Calu3 (cell line): ENCODE measurements at regions not wholly inside any gene's neighbourhood (a gene's known extent, or its start where the extent isn't known, plus 50 kb on each side); places are given as distances from the start of the nearest gene placed in this dataset.

Experiments
- BruUV-seq: library from RNA; stranded (reverse); fragments of 400-500 nt; replicated peaks from 2 replicates; lab custom pipeline; 2021; lab: Mats Ljungman, UMichigan
- CTCF ChIA-PET: fragments of 300-600 bp; sonication (Branson Sonifier 250); formaldehyde crosslinking; loops from one replicate; lab custom pipeline; 2022; ENCODE audit warnings: antibody characterized with exemption; lab: Charles Lee
- DNase-seq: peaks from one replicate; pipeline ENCODE4 v3.0.0; 2022
- H3K27ac Mint-ChIP-seq: one replicate; pipeline ENCODE4 v1.8.0; 2022; ENCODE audit warnings: mixed read lengths; ENCODE audit not compliant: unreplicated experiment
- H3K27me3 Mint-ChIP-seq: one replicate; pipeline ENCODE4 v1.8.0; 2022; ENCODE audit warnings: mixed read lengths; ENCODE audit not compliant: unreplicated experiment
- H3K36me3 Mint-ChIP-seq: one replicate; pipeline ENCODE4 v1.8.0; 2022; ENCODE audit warnings: mild to moderate bottlenecking, moderate library complexity, mixed read lengths; ENCODE audit not compliant: insufficient read depth, unreplicated experiment
- H3K4me1 Mint-ChIP-seq: one replicate; pipeline ENCODE4 v1.8.0; 2022; ENCODE audit warnings: mild to moderate bottlenecking, low read depth, mixed read lengths; ENCODE audit not compliant: unreplicated experiment
- H3K4me3 Mint-ChIP-seq: one replicate; pipeline ENCODE4 v1.8.0; 2022; ENCODE audit warnings: mild to moderate bottlenecking, low read depth, moderate library complexity, mixed read lengths; ENCODE audit not compliant: unreplicated experiment
- H3K9me3 Mint-ChIP-seq: one replicate; pipeline ENCODE4 v1.8.0; 2022; ENCODE audit warnings: low read depth, mixed read lengths; ENCODE audit not compliant: unreplicated experiment
- intact Hi-C: fragments of 100-400 bp; cut with micrococcal nuclease; formaldehyde crosslinking; loops from one replicate; pipeline ENCODE4 v1.10.0; 2022; ENCODE audit not compliant: unreplicated experiment
- TF ChIP-seq, protein P1 (sequence below): fragments of 200-600 bp; IDR thresholded peaks from one replicate; pipeline ENCODE4 v1.8.0; 2022; ENCODE audit warnings: antibody characterized with exemption; ENCODE audit not compliant: unreplicated experiment

- no TSS peak for BruUV-seq
- CTCF ChIA-PET, result no interaction called here
- Mint-ChIP-seq H3K4me1 (peaks cover 11% of the 10 kb centered on the region), H3K4me3 (no peak overlapping the region), H3K27ac (no peak overlapping the region), H3K36me3 (no peaks in the 10 kb centered on the region), H3K27me3 (no peaks in the 10 kb centered on the region), H3K9me3 (peaks cover 6% of the 10 kb centered on the region)
- intact Hi-C loops, result no loop called here
- TF ChIP-seq, protein P1, sequence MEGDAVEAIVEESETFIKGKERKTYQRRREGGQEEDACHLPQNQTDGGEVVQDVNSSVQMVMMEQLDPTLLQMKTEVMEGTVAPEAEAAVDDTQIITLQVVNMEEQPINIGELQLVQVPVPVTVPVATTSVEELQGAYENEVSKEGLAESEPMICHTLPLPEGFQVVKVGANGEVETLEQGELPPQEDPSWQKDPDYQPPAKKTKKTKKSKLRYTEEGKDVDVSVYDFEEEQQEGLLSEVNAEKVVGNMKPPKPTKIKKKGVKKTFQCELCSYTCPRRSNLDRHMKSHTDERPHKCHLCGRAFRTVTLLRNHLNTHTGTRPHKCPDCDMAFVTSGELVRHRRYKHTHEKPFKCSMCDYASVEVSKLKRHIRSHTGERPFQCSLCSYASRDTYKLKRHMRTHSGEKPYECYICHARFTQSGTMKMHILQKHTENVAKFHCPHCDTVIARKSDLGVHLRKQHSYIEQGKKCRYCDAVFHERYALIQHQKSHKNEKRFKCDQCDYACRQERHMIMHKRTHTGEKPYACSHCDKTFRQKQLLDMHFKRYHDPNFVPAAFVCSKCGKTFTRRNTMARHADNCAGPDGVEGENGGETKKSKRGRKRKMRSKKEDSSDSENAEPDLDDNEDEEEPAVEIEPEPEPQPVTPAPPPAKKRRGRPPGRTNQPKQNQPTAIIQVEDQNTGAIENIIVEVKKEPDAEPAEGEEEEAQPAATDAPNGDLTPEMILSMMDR, result no peak
- DNase-seq, result no peak
Measured at GRCh38 chr4:159689526-159689925, 586.6 kb downstream of the RAPGEF2 start.

- Mint-ChIP-seq H3K27me3 (no peaks in the 10 kb centered on the region), H3K4me1 (no peaks in the 10 kb centered on the region), H3K4me3 (no peak overlapping the region), H3K36me3 (no peaks in the 10 kb centered on the region), H3K9me3 (peaks cover 10% of the 10 kb centered on the region), H3K27ac (no peak overlapping the region)
- TF ChIP-seq, protein P1, result no peak
- CTCF ChIA-PET, result no interaction called here
- intact Hi-C loops, result no loop called here
- DNase-seq, result no peak
- no TSS peak for BruUV-seq
Measured at GRCh38 chr4:159697322-159698283, 594.7 kb downstream of the RAPGEF2 start.

DNA sequence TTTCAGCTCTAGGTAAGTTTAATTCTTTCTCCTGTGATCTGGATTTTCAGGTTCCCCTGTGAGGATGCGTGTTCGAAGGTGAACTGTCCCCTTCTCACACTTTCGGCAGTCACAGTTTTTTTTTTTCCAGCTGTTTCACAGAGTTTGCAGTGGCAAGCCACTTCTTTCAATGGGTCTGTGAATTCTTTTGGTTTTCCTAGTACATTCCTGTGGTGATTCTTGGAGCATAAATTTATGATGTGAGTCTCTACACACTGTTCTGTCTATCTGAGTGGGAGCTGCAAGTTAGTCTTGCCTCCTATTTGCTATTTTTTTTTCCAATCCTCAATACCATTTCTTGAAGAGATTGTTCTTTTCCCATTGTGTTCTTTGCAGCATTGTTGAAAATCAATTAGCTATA lies 595.5 kb downstream of the RAPGEF2 start:
- DNase-seq, result no peak
- no TSS peak for BruUV-seq
- peaks cover 7% of the 10 kb centered on the region for H3K9me3 Mint-ChIP-seq
- no peak overlapping the region for H3K4me3 Mint-ChIP-seq
- no peaks in the 10 kb centered on the region for H3K27me3 Mint-ChIP-seq
- CTCF ChIA-PET, result no interaction called here
- intact Hi-C loops, result no loop called here
- H3K36me3 Mint-ChIP-seq, result no peaks in the 10 kb centered on the region
- no peaks in the 10 kb centered on the region for H3K4me1 Mint-ChIP-seq
- TF ChIP-seq, protein P1, result no peak
- no peak overlapping the region for H3K27ac Mint-ChIP-seq

DNA sequence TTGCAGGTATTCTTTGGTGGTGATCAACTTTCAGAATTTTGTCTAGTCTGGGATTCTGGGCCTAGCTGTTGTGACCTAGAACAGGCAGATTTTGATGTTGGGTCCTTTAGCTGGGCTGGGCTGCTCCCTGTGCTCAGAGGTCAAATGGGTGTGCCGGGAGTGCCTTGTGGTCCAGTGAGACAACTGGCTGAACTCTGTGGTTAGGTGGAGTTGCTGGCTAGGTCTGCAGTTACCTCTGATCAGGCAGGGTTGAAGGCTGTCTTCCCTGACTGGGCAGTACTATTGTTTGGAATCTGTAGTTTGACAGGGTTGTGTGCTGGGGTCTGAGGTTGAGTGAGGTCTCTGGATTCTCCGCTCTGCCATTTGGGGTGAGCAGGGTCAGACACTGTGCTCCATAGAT lies 599.3 kb downstream of the RAPGEF2 start:
- no peaks in the 10 kb centered on the region for H3K36me3 Mint-ChIP-seq
- no TSS peak for BruUV-seq
- intact Hi-C loops, result no loop called here
- H3K27me3 Mint-ChIP-seq, result no peaks in the 10 kb centered on the region
- no peaks in the 10 kb centered on the region for H3K4me1 Mint-ChIP-seq
- H3K27ac Mint-ChIP-seq, result no peak overlapping the region
- TF ChIP-seq, protein P1, result no peak
- peaks cover 7% of the 10 kb centered on the region for H3K9me3 Mint-ChIP-seq
- no peak overlapping the region for H3K4me3 Mint-ChIP-seq
- CTCF ChIA-PET, result no interaction called here
- DNase-seq, result no peak
